Activated CD8-positive, alpha-beta memory T cell treated with anti-CD3 and anti-CD28 coated beads for 48 hours (primary cell): ENCODE measurements at regions not wholly inside any gene's neighbourhood (a gene's known extent, or its start where the extent isn't known, plus 50 kb on each side); places are given as distances from the start of the nearest gene placed in this dataset.
"Not testable (repeated sequence)": the region's sequence is repeated elsewhere in the genome, so short reads cannot be mapped to it uniquely, and the experiment has no call there.

Experiments used
- DNase-seq, 3 experiments: peaks; one replicate each; pipeline ENCODE4 v3.0.0-alpha.2; 2020; ENCODE audit warnings: low read depth in 2 of 3, low spot score in 2 of 3

DNA sequence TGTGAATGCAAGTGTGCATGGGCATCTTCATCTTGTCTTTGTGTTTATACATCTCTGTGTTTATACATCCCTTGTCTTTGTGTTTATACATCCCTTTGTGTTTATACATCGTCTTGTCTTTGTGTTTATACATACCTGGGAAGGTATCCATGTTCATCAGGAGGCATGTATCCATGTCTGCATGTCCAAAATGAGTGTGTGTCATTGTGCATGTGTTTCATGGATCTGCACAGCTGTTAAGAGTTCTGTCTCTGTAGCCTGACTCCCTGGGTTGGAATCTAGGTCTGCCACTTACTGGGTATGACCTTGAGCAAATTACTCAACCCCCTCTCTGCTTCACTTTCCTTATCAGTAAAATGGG lies 50.1 kb upstream of the SIRPA start:
- no peak for DNase-seq

GRCh38 chr20:1844325-1845162 lies 50.7 kb upstream of the SIRPA start:
- peak in 1 of 3 experiments; percentile 2 for DNase-seq

DNA sequence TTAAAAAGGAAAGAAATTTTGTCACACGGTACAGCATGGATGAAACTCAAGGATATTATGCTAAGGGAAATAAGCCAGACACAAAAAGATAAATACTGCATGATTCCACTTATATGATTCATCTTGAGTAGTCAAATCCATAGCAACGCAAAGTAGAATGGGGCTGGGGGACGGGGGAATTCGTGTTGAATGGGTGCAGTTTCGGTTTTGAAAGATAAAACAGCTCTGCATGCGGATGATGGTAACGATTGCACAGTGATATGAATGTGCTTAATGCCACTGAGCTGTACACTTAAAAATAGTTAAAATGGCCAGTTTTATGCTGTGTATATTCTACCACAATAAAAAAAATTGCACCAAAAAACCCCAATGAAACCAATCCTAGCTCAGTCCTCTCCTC lies 52.9 kb upstream of the SIRPA start:
- DNase-seq = no peak

GRCh38 chr20:1841554-1842140 lies 53.6 kb upstream of the SIRPA start:
- no peak for DNase-seq

DNA sequence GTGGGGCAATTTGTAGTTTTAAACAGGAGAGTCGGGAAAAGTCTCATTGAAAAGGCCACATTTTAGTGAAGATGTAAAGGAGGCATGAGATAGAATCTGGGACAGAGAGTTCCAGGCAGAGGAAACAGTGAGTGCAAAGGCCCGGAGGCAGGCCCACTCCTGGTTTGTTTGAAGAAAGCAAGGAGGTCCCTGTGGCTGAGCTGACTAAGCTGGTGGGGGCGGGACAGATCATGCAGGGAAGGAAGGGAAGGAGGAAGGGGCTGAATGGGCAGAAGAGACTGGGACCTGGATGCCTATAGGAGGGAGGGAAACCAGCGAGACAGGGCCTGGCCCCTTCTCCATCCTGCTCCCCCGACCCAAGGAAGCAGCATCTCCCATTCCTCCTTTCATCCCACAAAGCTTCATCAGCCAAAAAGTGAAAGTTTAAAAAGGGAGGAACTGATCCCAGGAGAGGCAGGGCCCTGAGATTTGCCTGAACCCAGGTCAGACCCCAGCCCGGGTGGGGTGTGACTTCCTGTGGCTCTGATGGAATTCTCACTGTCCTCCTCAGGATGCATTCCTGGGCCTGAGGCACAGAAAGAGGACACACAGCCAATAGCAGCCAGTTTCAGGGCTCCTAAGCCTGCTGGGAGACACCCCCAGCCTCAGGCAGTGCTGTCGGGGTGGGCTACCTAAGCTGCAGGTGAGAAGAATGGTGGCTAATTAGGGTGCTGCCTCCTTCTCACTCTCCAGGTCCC lies 54.2 kb upstream of the SIRPA start:
- DNase-seq = no peak

GRCh38 chr20:1839376-1840317 lies 55.6 kb upstream of the SIRPA start:
- DNase-seq = not testable (repeated sequence)

DNA sequence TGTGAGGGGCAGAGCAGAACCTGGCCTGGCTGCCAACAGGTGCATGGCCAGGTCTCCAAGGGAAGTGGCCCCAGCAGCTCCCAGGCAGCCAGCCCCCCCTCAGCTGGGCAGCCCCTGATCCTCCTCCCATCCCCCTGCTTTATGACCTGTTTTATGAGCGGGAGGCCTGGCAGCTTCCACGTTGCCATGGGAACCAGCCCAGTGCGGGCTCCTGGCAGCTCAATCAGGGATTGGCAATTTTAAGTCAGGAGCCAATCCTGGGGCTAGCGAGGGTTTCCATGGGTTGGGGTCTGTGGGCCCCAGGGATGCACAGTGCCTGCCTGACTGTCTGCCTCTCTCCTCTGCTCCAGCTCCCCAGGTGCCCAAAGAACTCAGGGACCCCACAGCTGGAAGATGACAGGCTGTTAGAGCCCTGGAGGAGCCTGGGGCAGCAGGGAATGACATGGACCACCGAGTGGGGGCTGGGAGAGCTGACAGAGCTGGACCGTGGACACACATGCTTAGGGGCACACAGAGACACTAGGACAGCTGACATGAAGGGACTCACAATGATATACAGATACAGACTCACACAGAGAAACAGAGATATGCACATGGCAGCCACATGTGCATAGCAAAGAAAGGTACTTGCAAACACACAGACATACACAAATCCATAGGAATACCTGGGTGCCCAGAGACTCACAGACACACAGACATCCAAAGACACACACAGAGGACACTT lies 56.5 kb upstream of the SIRPA start:
- DNase-seq = no peak

GRCh38 chr20:1835186-1836035 lies 59.8 kb upstream of the SIRPA start:
- DNase-seq = no peak

- DNase-seq = no peak
Measured at GRCh38 chr20:1833728-1834726, 61.2 kb upstream of the SIRPA start.

- DNase-seq = no peak
Measured at GRCh38 chr20:1833216-1833615, 62.0 kb upstream of the SIRPA start.

DNA sequence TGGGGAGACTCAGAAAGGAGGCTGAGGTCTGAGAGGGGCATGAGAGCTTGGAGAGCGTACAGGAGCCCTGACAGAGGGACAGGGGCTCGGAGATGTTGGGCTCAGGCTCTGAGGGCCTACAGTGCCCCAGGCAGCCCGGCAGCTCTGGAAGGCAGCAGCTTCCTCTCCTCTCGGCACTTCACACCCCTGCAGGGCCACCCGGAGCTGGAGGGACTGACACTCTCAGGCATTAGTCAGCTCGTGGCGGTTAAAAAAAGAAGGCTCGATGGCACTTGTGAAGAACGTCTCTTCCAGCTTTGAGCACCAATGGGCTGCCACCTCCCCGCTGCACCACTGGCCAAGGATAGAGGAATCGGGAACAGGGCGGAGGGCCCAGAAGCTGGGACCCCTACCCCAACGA lies 62.6 kb upstream of the SIRPA start:
- DNase-seq = no peak

DNA sequence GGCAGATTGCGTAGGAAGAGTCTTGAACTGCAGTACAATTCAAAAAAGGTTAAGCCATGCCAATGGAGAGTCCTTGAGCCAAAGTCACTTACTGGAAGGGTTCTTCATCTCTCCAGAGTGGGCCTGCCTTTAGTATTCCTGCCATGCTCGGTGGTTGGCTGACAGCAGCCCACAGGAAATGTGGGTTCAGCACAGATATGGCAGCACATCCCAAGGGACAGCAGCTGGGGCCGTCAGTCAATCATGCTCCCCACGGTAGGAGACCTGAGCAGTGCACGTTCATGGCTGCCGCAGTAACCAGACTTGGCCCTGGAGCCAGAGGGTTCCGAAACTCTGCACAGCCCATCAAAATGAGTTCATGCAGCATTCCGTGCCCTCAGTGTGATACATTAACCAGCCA lies 63.6 kb upstream of the SIRPA start:
- no peak for DNase-seq

- no peak for DNase-seq
Measured at GRCh38 chr20:1831096-1831495, 64.1 kb upstream of the SIRPA start.

GRCh38 chr20:1830240-1830639 lies 65.0 kb upstream of the SIRPA start:
- no peak for DNase-seq

GRCh38 chr20:1829531-1829930 lies 65.7 kb upstream of the SIRPA start:
- DNase-seq = no peak

GRCh38 chr20:1828786-1829131 lies 66.4 kb upstream of the SIRPA start:
- DNase-seq = no peak

- no peak for DNase-seq
Measured at GRCh38 chr20:1827974-1828785, 67.0 kb upstream of the SIRPA start.
